ENCODE measurements at regions not wholly inside any gene's neighbourhood (a gene's known extent, or its start where the extent isn't known, plus 50 kb on each side); places are given as distances from the start of the nearest gene placed in this dataset.

- POLR2A ChIA-PET = no interaction called here
- Mint-ChIP-seq H3K4me1 (ENCODE audit: low read depth) (no peaks in the 10 kb centered on the region), H3K36me3 (ENCODE audit: low read depth) (no peaks in the 10 kb centered on the region), H3K27me3 (no peaks in the 10 kb centered on the region), H3K4me3 (no peak overlapping the region), H3K9me3 (no peaks in the 10 kb centered on the region), H3K27ac (no peak overlapping the region)
- ATAC-seq = no peak
- TF ChIP-seq, protein P1, sequence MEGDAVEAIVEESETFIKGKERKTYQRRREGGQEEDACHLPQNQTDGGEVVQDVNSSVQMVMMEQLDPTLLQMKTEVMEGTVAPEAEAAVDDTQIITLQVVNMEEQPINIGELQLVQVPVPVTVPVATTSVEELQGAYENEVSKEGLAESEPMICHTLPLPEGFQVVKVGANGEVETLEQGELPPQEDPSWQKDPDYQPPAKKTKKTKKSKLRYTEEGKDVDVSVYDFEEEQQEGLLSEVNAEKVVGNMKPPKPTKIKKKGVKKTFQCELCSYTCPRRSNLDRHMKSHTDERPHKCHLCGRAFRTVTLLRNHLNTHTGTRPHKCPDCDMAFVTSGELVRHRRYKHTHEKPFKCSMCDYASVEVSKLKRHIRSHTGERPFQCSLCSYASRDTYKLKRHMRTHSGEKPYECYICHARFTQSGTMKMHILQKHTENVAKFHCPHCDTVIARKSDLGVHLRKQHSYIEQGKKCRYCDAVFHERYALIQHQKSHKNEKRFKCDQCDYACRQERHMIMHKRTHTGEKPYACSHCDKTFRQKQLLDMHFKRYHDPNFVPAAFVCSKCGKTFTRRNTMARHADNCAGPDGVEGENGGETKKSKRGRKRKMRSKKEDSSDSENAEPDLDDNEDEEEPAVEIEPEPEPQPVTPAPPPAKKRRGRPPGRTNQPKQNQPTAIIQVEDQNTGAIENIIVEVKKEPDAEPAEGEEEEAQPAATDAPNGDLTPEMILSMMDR (IDR thresholded peaks at IDR 0.05) = no peak
- CTCF ChIA-PET = no interaction called here
- no peak for DNase-seq
- intact Hi-C loops (cut with micrococcal nuclease) = no loop called here
Measured at GRCh38 chrX:22351966-22352365, 79.3 kb downstream of the CBLL2 start.

DNA sequence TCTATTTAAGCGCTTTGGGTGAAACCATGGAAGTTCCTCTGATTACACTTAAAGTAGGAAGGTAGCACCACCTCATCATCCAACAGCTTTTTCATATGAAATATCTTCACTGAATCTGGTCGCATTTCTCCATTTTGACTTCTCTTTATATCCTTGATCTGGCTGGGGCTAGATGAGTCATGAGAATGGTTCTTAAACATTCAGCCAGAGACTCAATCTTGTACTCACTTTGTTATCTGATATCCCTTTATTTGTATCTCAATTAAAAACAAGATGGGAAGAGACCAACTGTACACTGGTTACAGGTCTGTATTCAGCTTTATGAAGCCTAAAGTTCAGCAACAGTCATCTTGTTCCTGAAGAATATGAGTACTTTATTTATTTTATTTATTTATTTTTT is 84.9 kb downstream of the CBLL2 start:
- DNase-seq (no peak), ATAC-seq (no peak)
- TF ChIP-seq, protein P1 (IDR thresholded peaks at IDR 0.05) = no peak
- H3K4me1 Mint-ChIP-seq (ENCODE audit: low read depth) = no peaks in the 10 kb centered on the region
- H3K4me3 Mint-ChIP-seq = no peak overlapping the region
- no peak overlapping the region for H3K27ac Mint-ChIP-seq
- no peaks in the 10 kb centered on the region for H3K27me3 Mint-ChIP-seq
- no peaks in the 10 kb centered on the region for H3K9me3 Mint-ChIP-seq
- intact Hi-C loops (cut with micrococcal nuclease) = no loop called here
- CTCF ChIA-PET = no interaction called here
- H3K36me3 Mint-ChIP-seq (ENCODE audit: low read depth) = no peaks in the 10 kb centered on the region
- POLR2A ChIA-PET = no interaction called here

- Mint-ChIP-seq H3K36me3 (ENCODE audit: low read depth) (no peaks in the 10 kb centered on the region), H3K4me3 (no peak overlapping the region), H3K27me3 (no peaks in the 10 kb centered on the region), H3K9me3 (no peaks in the 10 kb centered on the region), H3K27ac (no peak overlapping the region), H3K4me1 (ENCODE audit: low read depth) (no peaks in the 10 kb centered on the region)
- DNase-seq (no peak), ATAC-seq (no peak)
- intact Hi-C loops (cut with micrococcal nuclease) = no loop called here
- TF ChIP-seq, protein P1 (IDR thresholded peaks at IDR 0.05) = no peak
- CTCF ChIA-PET = no interaction called here
- POLR2A ChIA-PET = no interaction called here
Measured at GRCh38 chrX:22360129-22360528, 87.4 kb downstream of the CBLL2 start.

DNA sequence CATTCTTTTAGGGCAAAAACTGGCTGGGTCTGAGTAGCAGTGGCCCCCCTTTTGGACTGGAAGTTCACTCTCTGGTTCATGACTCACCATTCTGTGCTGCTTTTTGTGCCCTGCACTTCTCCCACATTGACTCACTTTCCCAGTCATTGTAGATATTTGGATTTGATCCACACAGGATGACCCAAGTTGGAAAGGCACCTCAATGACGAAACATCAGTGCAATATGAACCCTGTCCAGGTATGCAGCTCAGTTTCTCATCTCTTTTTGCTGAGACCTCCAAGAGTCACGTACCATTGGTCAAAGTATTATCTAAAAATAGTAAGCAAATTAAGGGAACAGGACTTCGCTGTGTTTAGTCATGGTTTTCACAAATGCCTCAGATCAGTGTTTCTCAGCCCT is 92.7 kb downstream of the CBLL2 start:
- TF ChIP-seq, protein P1 (IDR thresholded peaks at IDR 0.05) = no peak
- POLR2A ChIA-PET = no interaction called here
- no peaks in the 10 kb centered on the region for H3K4me1 Mint-ChIP-seq (ENCODE audit: low read depth)

DNA sequence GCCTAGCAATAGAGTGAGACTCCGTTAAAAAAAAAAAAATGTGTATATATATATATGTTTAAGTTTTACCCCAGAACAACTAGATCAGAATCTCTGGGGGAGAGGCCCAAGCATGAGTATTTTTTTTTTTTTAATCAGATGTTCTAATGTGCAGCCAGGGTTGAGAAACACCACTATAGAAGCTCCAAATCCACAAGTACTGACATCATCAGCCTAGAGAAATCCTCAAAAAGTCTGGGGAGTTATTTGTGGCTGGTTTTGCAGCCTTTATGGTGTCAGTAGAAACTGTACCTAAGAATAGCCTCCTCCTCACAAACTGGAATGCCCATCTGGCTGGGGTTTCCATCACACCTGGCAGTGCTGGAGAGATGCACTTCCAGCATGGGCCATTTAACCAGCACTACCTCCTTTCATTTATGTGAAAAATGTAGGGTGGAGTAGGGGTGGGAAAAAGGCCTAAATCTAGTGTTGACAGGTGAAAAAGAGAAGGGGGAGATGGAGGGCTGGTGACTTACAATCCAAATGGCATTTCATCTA is 93.5 kb downstream of the CBLL2 start:
- H3K27ac Mint-ChIP-seq = no peak overlapping the region
- TF ChIP-seq, protein P1 (IDR thresholded peaks at IDR 0.05) = no peak
- no peaks in the 10 kb centered on the region for H3K4me1 Mint-ChIP-seq (ENCODE audit: low read depth)
- intact Hi-C loops (cut with micrococcal nuclease) = no loop called here
- DNase-seq (no peak), ATAC-seq (no peak)
- POLR2A ChIA-PET = no interaction called here
- H3K36me3 Mint-ChIP-seq (ENCODE audit: low read depth) = no peaks in the 10 kb centered on the region
- no peaks in the 10 kb centered on the region for H3K9me3 Mint-ChIP-seq
- CTCF ChIA-PET = no interaction called here
- no peak overlapping the region for H3K4me3 Mint-ChIP-seq
- H3K27me3 Mint-ChIP-seq = no peaks in the 10 kb centered on the region

More for the DNA sequence above, 92.7 kb downstream of the CBLL2 start:
- Mint-ChIP-seq H3K9me3 (no peaks in the 10 kb centered on the region), H3K27me3 (no peaks in the 10 kb centered on the region), H3K36me3 (ENCODE audit: low read depth) (no peaks in the 10 kb centered on the region), H3K4me3 (no peak overlapping the region), H3K27ac (no peak overlapping the region)
- ATAC-seq = no peak
- CTCF ChIA-PET = no interaction called here
- no peak for DNase-seq
- intact Hi-C loops (cut with micrococcal nuclease) = no loop called here
